ENCODE measurements at regions not wholly inside any gene's neighbourhood (a gene's known extent, or its start where the extent isn't known, plus 50 kb on each side); places are given as distances from the start of the nearest gene placed in this dataset.

DNA sequence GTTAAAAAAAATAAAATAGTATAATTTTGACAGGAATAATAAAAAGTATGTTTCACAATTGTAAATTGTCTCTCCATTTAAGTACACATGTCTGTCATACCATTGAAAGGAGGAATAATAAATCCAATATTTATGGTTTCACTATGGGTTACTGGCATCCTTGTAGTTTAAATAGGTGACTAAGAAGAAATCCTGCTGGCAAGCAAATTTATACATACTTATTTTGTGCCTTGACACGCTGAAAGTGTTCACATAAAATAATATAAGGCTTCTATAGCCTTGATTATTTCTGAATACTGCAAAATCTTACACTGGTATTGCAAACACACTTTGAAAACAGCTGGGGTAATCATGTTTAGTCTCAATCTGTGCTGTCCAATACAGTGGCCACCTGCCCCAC, 138.3 kb upstream of the ETAA1 start:
- H3K36me3 Mint-ChIP-seq (ENCODE audit: low read depth), result no peaks in the 10 kb centered on the region
- DNase-seq, result no peak
- TF ChIP-seq, protein P1, sequence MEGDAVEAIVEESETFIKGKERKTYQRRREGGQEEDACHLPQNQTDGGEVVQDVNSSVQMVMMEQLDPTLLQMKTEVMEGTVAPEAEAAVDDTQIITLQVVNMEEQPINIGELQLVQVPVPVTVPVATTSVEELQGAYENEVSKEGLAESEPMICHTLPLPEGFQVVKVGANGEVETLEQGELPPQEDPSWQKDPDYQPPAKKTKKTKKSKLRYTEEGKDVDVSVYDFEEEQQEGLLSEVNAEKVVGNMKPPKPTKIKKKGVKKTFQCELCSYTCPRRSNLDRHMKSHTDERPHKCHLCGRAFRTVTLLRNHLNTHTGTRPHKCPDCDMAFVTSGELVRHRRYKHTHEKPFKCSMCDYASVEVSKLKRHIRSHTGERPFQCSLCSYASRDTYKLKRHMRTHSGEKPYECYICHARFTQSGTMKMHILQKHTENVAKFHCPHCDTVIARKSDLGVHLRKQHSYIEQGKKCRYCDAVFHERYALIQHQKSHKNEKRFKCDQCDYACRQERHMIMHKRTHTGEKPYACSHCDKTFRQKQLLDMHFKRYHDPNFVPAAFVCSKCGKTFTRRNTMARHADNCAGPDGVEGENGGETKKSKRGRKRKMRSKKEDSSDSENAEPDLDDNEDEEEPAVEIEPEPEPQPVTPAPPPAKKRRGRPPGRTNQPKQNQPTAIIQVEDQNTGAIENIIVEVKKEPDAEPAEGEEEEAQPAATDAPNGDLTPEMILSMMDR (IDR thresholded peaks at IDR 0.05), result no peak
- no peaks in the 10 kb centered on the region for H3K9me3 Mint-ChIP-seq
- no peak overlapping the region for H3K27ac Mint-ChIP-seq
- peaks cover 4% of the 10 kb centered on the region for H3K27me3 Mint-ChIP-seq (ENCODE audit: low read depth, poor library complexity)
- no peak overlapping the region for H3K4me3 Mint-ChIP-seq
- H3K4me1 Mint-ChIP-seq, result peaks cover 2% of the 10 kb centered on the region

DNA sequence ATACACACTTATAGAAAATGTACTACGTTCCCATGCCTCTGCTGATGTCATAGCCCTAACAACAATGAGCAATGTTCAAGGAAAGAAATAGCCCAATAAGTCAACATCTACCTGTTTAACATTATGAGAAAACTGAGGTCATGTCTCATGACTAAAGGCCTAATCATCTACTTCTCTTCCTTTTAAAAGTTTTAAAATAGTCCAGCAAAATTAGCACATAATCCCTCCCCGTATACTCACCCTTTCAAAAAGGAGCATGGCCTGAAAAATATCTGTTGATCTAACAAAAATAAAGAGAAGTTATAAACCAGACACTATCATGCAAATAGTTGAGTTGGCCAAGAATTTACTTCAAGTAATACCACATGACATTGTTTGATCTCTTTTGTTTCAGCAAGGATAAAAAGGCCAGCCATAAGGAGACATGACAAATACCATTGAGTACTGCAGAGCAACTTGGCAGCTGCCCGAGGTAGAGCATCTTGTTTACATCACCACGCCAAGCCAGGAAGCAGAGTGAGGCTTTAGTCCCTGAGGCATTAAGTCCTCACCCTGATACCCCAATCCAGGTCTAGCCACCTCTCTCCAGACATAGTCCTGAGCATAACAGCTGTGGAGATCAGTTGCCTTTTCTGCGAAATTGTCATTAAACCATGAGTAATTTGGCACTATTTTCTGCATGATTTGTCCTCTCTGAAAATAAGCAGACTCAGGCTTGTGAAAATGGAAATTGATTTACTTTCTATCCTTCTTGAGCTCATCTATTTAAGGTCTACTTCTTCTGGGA, 137.4 kb upstream of the ETAA1 start:
- Mint-ChIP-seq H3K4me1 (no peaks in the 10 kb centered on the region), H3K9me3 (no peaks in the 10 kb centered on the region), H3K27me3 (ENCODE audit: low read depth, poor library complexity) (peaks cover 4% of the 10 kb centered on the region), H3K36me3 (ENCODE audit: low read depth) (no peaks in the 10 kb centered on the region), H3K4me3 (no peak overlapping the region), H3K27ac (no peak overlapping the region)
- TF ChIP-seq, protein P1 (IDR thresholded peaks at IDR 0.05), result no peak
- DNase-seq, result no peak

DNA sequence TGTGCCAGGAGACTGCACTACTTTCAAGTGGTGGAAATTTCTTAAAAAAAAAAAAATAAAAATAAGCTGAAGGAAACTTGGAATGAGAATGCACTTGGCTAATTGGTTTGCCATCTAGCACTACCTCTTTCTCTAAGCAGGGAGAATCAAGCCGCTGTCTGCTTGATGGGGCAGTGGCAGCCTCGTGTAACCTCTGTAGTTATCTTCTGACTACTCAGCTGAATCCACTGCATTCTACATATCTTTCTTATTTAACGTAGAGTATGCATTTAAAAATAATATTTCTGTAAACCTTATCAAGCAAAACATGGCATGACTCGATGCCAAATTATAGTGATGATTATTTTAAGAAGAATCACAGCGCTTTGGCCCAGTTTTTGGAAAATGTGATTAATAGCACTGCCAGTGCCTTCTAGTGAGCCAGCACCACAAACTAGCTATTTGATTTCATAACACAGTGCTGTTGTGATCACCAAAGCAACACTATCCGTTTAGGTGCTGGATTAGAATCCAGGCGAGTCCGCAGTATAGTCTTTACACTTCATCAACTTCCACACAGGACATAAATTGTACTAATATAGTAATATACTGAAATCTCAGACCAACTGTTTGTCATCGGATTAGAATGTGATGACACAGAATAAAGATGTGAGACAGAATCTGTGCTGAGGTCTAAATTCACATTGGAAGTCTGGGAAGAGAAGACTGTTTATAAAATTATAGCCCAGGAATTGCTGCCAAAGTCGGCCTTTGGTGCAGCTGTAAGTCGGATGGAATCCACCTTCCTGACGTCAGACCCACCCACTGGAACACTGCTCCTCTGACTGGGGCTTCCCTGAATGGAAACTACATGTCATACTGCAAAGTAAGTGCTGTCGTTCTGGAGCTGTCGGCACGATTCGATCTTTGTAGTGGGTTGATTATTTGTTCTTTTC, 136.5 kb upstream of the ETAA1 start:
- Mint-ChIP-seq H3K27me3 (ENCODE audit: low read depth, poor library complexity) (peaks cover 4% of the 10 kb centered on the region), H3K4me3 (no peak overlapping the region), H3K4me1 (no peaks in the 10 kb centered on the region), H3K9me3 (no peaks in the 10 kb centered on the region), H3K36me3 (ENCODE audit: low read depth) (no peaks in the 10 kb centered on the region), H3K27ac (no peak overlapping the region)
- no peak for DNase-seq
- TF ChIP-seq, protein P1 (IDR thresholded peaks at IDR 0.05), result no peak

DNA sequence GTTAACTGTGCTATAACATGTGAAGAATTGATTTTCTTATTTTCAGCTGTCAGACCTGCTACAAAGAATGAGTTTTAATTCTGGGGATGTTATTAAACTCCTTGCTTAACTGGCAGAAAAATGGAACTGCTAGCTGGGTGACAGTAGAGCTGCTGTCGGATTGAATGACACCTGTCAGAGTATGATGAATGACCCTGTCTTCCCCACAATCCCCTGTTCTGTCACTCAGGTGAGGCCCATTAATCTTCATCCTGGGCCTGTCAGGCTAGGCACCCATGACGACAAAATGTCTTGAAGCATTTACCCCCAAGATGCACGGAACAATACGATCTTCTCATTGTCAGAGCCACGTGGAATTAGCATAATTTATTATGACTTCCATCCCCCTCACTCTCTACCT, 129.9 kb upstream of the ETAA1 start:
- no peaks in the 10 kb centered on the region for H3K36me3 Mint-ChIP-seq (ENCODE audit: low read depth)
- peaks cover 2% of the 10 kb centered on the region for H3K27me3 Mint-ChIP-seq (ENCODE audit: low read depth, poor library complexity)
- no peak overlapping the region for H3K4me3 Mint-ChIP-seq
- no peaks in the 10 kb centered on the region for H3K9me3 Mint-ChIP-seq
- peaks cover 5% of the 10 kb centered on the region for H3K4me1 Mint-ChIP-seq
- TF ChIP-seq, protein P1 (IDR thresholded peaks at IDR 0.05), result no peak
- no peak overlapping the region for H3K27ac Mint-ChIP-seq
- DNase-seq, result no peak

DNA sequence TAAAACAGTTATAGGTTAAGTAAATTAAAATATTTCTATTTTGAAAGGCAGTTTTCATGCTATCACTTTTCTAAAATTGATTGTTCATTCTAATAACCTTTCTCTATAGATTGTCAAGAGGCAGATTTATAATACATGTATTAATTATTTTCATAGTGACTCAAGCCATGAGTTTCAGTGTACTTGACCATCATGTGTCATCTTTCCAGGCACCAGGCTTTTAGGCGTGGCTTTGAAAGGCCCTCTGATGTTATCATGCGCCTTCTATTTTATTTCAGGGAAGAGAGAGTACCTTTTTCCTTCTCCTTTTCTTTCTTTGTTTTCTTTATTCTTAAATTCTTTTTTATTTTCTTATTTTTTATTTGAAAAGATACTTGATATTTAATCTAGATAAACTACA, 128.3 kb upstream of the ETAA1 start:
- DNase-seq, result no peak
- Mint-ChIP-seq H3K27ac (no peak overlapping the region), H3K4me1 (peaks cover 5% of the 10 kb centered on the region), H3K4me3 (no peak overlapping the region), H3K27me3 (ENCODE audit: low read depth, poor library complexity) (peaks cover 2% of the 10 kb centered on the region), H3K36me3 (ENCODE audit: low read depth) (no peaks in the 10 kb centered on the region), H3K9me3 (no peaks in the 10 kb centered on the region)
- TF ChIP-seq, protein P1 (IDR thresholded peaks at IDR 0.05), result no peak

Data from nephron progenitor cell (in vitro differentiated cells).